ENCODE measurements at regions not wholly inside any gene's neighbourhood (a gene's known extent, or its start where the extent isn't known, plus 50 kb on each side); places are given as distances from the start of the nearest gene placed in this dataset.

DNA sequence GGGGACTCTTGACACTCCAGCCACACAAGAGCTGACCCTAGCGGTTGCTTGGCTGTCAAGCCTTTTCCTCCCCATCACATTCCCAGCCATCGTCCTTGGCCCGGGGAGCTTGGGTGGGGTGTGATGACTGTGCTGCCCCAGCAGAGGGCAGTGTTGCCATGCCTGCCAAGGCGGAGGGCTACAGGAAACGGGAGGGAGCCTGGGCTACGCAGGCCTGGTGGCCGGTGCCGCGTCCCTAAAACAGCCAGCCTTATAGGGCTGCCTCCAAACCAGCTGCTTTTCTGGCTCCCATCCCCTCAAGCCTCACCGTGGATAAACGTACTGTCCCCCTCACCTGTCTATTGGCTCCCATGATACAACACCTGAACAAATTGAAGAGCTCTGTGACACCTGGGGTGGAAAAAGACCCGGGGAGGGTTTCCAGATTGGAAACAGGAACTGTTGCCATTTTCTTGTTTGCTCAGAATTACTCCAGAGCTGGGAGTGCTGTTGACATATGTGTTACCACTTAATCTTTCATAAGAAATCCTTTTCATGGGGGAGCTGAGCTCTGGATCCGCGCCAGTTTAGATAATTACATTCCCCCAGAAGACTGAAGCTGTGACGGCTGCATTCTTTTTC, 72.8 kb upstream of the ASTN2 start:
- peak; percentile 5 to 12 (median 11) for DNase-seq (ENCODE audit: low read depth in 3 of 3)

DNA sequence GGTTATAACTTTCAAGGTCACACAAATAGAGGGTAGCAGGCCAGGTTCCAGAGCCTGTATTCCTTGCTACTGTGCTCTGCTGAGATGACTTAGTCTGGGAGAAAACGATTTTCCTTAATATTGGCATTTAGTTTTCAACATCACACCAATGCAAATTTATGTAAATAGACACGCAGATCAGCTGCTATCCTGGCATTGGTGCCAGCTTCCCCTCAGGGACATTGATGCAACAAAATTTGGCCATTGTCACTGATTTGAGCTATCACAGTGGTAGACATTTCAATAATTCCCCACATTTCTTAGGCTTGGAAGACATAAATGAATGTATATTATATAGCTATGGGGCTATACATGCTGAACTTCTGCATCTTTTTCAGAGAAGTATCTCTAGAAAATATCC, 71.6 kb upstream of the ASTN2 start:
- DNase-seq (ENCODE audit: low read depth in 3 of 3) = no peak

- DNase-seq (ENCODE audit: low read depth in 3 of 3) = no peak
Measured at GRCh38 chr9:117485176-117485575, 70.3 kb upstream of the ASTN2 start.

DNA sequence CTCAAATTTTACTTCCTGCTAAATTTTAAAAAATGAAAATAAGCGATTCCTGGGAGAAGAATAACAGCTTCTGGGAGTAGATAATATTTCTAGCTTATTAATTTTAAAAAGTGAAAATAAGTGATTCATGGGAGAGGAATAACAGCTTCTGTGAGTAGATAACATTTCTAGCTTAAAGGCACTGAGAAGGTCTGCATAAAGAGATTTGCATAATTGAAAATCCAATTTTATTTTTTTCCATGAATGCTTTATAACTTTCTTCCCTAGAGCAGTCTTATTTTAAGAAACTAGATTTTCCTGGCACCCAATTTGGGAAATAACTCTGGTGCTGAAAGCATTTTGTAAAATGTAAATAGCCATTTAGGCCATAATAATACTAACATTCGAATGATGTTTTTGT, 65.9 kb upstream of the ASTN2 start:
- DNase-seq (ENCODE audit: low read depth in 3 of 3) = no peak

DNA sequence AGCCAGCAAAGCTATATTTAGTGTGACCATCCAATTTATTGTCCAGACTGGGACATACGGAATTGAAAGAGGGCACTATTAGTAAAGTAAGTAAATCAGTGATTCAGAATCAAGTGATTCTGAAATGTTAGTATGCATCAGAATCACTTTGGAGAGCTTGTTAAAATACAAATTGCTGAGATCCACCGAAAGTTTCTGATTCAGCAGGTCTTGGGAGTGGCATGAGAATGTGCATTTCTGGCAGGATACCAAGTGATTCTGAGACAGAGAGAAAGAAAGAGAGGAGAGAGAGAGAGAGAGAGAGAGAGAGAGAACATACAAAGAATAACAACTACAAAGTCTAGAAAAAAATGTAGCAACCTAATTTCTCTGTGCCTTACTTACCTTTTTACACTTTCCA, 65.4 kb upstream of the ASTN2 start:
- no peak for DNase-seq (ENCODE audit: low read depth in 3 of 3)

- DNase-seq (ENCODE audit: low read depth in 3 of 3) = no peak
Measured at GRCh38 chr9:117473293-117473692, 58.4 kb upstream of the ASTN2 start.

DNA sequence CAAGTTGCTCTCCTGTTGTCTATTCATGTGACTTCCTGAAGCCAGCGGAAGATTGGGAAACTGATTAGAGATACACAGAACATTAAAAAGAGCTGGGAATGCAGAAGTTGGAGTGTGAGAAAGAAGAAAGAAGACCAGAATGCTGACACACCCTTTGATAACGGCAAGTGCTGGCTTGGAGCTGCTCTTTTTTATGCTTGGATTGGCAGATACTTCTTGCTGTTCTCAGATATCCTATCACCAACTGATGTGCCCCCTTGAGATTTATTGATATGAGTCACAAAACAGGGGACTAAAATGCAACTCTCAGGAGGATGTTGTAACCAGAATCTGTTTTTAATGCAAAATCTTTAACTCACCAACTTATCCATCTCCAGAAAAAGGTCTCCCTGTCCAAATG, 56.0 kb upstream of the ASTN2 start:
- DNase-seq (ENCODE audit: low read depth in 3 of 3) = no peak

- no peak for DNase-seq (ENCODE audit: low read depth in 3 of 3)
Measured at GRCh38 chr9:117470455-117470854, 55.6 kb upstream of the ASTN2 start.

- no peak for DNase-seq (ENCODE audit: low read depth in 3 of 3)
Measured at GRCh38 chr9:117466111-117466510, 51.3 kb upstream of the ASTN2 start.

GRCh38 chr9:117465706-117466105, 50.8 kb upstream of the ASTN2 start:
- DNase-seq (ENCODE audit: low read depth in 3 of 3) = no peak

GRCh38 chr9:117464941-117465616, 50.2 kb upstream of the ASTN2 start:
- DNase-seq (ENCODE audit: low read depth in 3 of 3) = no peak
